ENCODE measurements at regions not wholly inside any gene's neighbourhood (a gene's known extent, or its start where the extent isn't known, plus 50 kb on each side); places are given as distances from the start of the nearest gene placed in this dataset.
"Not testable (repeated sequence)": the region's sequence is repeated elsewhere in the genome, so short reads cannot be mapped to it uniquely, and the experiment has no call there.

GRCh38 chr1:31495770-31496169, 80.5 kb upstream of the TINAGL1 start:
- intact Hi-C loops (cut with DNase I; ENCODE audit: low total_unique reads); H3K27ac ChIP-seq; H3K4me1 ChIP-seq; DNase-seq; H3K9me3 ChIP-seq; H3K4me3 ChIP-seq; H3K27me3 ChIP-seq (replicated peaks in 1 of 7); H3K36me3 ChIP-seq: not testable (repeated sequence)
- 80 to 93% (median 89%) methylated on average over 2 of the region's 2 CpGs for WGBS, 5 donors

GRCh38 chr1:31497601-31498000, 78.7 kb upstream of the TINAGL1 start:
- intact Hi-C loops (cut with DNase I; ENCODE audit: low total_unique reads): no loop called here
- H3K4me3 ChIP-seq: no peak overlapping the region
- TF ChIP-seq, protein P1, sequence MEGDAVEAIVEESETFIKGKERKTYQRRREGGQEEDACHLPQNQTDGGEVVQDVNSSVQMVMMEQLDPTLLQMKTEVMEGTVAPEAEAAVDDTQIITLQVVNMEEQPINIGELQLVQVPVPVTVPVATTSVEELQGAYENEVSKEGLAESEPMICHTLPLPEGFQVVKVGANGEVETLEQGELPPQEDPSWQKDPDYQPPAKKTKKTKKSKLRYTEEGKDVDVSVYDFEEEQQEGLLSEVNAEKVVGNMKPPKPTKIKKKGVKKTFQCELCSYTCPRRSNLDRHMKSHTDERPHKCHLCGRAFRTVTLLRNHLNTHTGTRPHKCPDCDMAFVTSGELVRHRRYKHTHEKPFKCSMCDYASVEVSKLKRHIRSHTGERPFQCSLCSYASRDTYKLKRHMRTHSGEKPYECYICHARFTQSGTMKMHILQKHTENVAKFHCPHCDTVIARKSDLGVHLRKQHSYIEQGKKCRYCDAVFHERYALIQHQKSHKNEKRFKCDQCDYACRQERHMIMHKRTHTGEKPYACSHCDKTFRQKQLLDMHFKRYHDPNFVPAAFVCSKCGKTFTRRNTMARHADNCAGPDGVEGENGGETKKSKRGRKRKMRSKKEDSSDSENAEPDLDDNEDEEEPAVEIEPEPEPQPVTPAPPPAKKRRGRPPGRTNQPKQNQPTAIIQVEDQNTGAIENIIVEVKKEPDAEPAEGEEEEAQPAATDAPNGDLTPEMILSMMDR (IDR thresholded peaks at IDR 0.05 in 8 of 11, conservative IDR thresholded peaks at IDR 0.05 in 3 of 11): no peak
- TF ChIP-seq POLR2AphosphoS5 (IDR thresholded peaks at IDR 0.05): no peak
- TF ChIP-seq POLR2A (IDR thresholded peaks at IDR 0.05): no peak
- H3K27me3 ChIP-seq (replicated peaks in 1 of 7): peaks cover 0 to 4% (median 0%) of the 10 kb centered on the region in 7 donors
- WGBS, 5 donors: 87 to 94% (median 91%) methylated on average over 6 of the region's 6 CpGs
- no peaks in the 10 kb centered on the region for H3K36me3 ChIP-seq
- no peak for DNase-seq
- H3K27ac ChIP-seq: no peak overlapping the region
- H3K4me1 ChIP-seq: no peaks in the 10 kb centered on the region
- no peaks in the 10 kb centered on the region for H3K9me3 ChIP-seq

- TF ChIP-seq, protein P1 (IDR thresholded peaks at IDR 0.05 in 8 of 11, conservative IDR thresholded peaks at IDR 0.05 in 3 of 11): no peak
- TF ChIP-seq POLR2AphosphoS5 (IDR thresholded peaks at IDR 0.05) (no peak), POLR2A (IDR thresholded peaks at IDR 0.05) (no peak)
- Histone ChIP-seq H3K36me3 (no peaks in the 10 kb centered on the region), H3K9me3 (no peaks in the 10 kb centered on the region), H3K27me3 (replicated peaks in 1 of 7) (peaks cover 0 to 4% (median 0%) of the 10 kb centered on the region in 7 donors), H3K27ac (no peak overlapping the region), H3K4me3 (no peak overlapping the region), H3K4me1 (no peaks in the 10 kb centered on the region)
- intact Hi-C loops (cut with DNase I; ENCODE audit: low total_unique reads): no loop called here
- WGBS, 5 donors: 84 to 94% (median 91%) methylated on average over 11 of the region's 11 CpGs
- no peak for DNase-seq
Observed at GRCh38 chr1:31498376-31499040, 77.8 kb upstream of the TINAGL1 start.

GRCh38 chr1:31501505-31501904, 74.8 kb upstream of the TINAGL1 start:
- H3K4me3 ChIP-seq: no peak overlapping the region
- H3K36me3 ChIP-seq: no peaks in the 10 kb centered on the region
- WGBS, 5 donors: 79 to 85% (median 82%) methylated on average over 5 of the region's 5 CpGs
- peaks cover 0 to 21% (median 0%) of the 10 kb centered on the region in 7 donors for H3K27me3 ChIP-seq (replicated peaks in 1 of 7)
- TF ChIP-seq, protein P1 (IDR thresholded peaks at IDR 0.05 in 8 of 11, conservative IDR thresholded peaks at IDR 0.05 in 3 of 11): no peak
- TF ChIP-seq POLR2AphosphoS5 (IDR thresholded peaks at IDR 0.05) (no peak), POLR2A (IDR thresholded peaks at IDR 0.05) (no peak)
- H3K9me3 ChIP-seq: no peaks in the 10 kb centered on the region
- no peak for DNase-seq
- H3K4me1 ChIP-seq: peaks cover 0 to 12% (median 0%) of the 10 kb centered on the region in 6 donors
- no peak overlapping the region for H3K27ac ChIP-seq
- intact Hi-C loops (cut with DNase I; ENCODE audit: low total_unique reads): no loop called here
